ENCODE measurements at regions not wholly inside any gene's neighbourhood (a gene's known extent, or its start where the extent isn't known, plus 50 kb on each side); places are given as distances from the start of the nearest gene placed in this dataset.

GRCh38 chr5:82419559-82420332 lies 141.6 kb upstream of the RPS23 start:
- peaks cover 0 to 9% (median 1%) of the 10 kb centered on the region in 4 experiments; a peak in 2 of 7 replicates for H3K4me1 ChIP-seq (replicated peaks in 1 of 4; ENCODE audit: control insufficient read depth in 3 of 4, insufficient read depth in 4 of 4, low read length in 3 of 4)
- H3K4me2 ChIP-seq (ENCODE audit: insufficient read depth in 1 of 2, low read depth in 2 of 2, low read length in 2 of 2), result 0 out of 4 replicates have a peak overlapping the region, but pooled peaks of 1 of the 2 experiments have one; percentile 23
- no peak overlapping the region for H3K23ac ChIP-seq (ENCODE audit: insufficient read length)
- no peaks in the 10 kb centered on the region for H4K20me1 ChIP-seq (replicated peaks in 1 of 2; ENCODE audit: control insufficient read depth in 1 of 2, insufficient read depth in 2 of 2, low read length in 2 of 2)
- no peaks in the 10 kb centered on the region for H3K23me2 ChIP-seq (ENCODE audit: low read depth, low read length)
- no peaks in the 10 kb centered on the region for H3K79me1 ChIP-seq (ENCODE audit: low read depth, low read length)
- H4K8ac ChIP-seq (ENCODE audit: extremely low read depth, insufficient read depth, low read length), result no peak overlapping the region
- FAIRE-seq (no peak), DNase-seq (ENCODE audit: low read depth in 1 of 2, low spot score in 2 of 2) (no peak)
- no peaks in the 10 kb centered on the region for H3K9me3 ChIP-seq (ENCODE audit: insufficient read depth in 2 of 2, low read depth in 1 of 2, low read length in 1 of 2)
- no peak overlapping the region for H4K91ac ChIP-seq (replicated peaks; ENCODE audit: insufficient read length, low read length)
- H2BK120ac ChIP-seq (replicated peaks; ENCODE audit: low read depth, low read length), result no peak overlapping the region
- no peak overlapping the region for H3K4ac ChIP-seq (replicated peaks; ENCODE audit: insufficient read length, low read depth, low read length)
- ChIA-PET POLR2A (ENCODE audit: partially characterized antibody) (no interaction called here), CTCF (ENCODE audit: partially characterized antibody) (interaction anchor here (0.5 to 0.9 kb wide), 2 partner anchors 72 to 270 kb away, joined by 3 to 5 read pairs; no protein-coding TSS in a partner anchor)
- no peak overlapping the region for H3K9ac ChIP-seq (replicated peaks in 1 of 4; ENCODE audit: extremely low read depth in 1 of 4, low read depth in 3 of 4, low read length in 3 of 4)
- H3K36me3 ChIP-seq (ENCODE audit: control insufficient read depth in 2 of 4, insufficient read depth in 4 of 4, low read length in 3 of 4), result no peaks in the 10 kb centered on the region
- no peak overlapping the region for H3K27ac ChIP-seq (ENCODE audit: low read depth, low read length)
- no peaks in the 10 kb centered on the region for H3K27me3 ChIP-seq (replicated peaks in 1 of 4; ENCODE audit: control insufficient read depth in 3 of 4, extremely low read depth in 1 of 4, insufficient read depth in 3 of 4, low read length in 3 of 4)
- H2BK15ac ChIP-seq (ENCODE audit: low read length), result no peak overlapping the region
- no peak overlapping the region for H2BK12ac ChIP-seq (ENCODE audit: low read depth, low read length)
- H4K5ac ChIP-seq (ENCODE audit: insufficient read length, low read depth, low read length), result no peak overlapping the region
- no peaks in the 10 kb centered on the region for H3K79me2 ChIP-seq (ENCODE audit: control insufficient read depth in 1 of 2, insufficient read depth in 2 of 2, low read length in 2 of 2)
- TF ChIP-seq MAX (IDR thresholded peaks at IDR 0.05) (peak; percentile 23; the same call in 1 of the 2 replicates), E2F6 (IDR thresholded peaks at IDR 0.05) (peak; percentile 53), CBX8 (IDR thresholded peaks at IDR 0.05; ENCODE audit: borderline replicate concordance, low read depth, low read length) (no peak)
- no peak overlapping the region for H2AK5ac ChIP-seq (ENCODE audit: low read depth, low read length)
- no peak overlapping the region for H3K56ac ChIP-seq (replicated peaks; ENCODE audit: insufficient read length, low read depth, low read length)
- WGBS, 2 experiments (ENCODE audit: extremely low coverage in 1 of 2, insufficient coverage in 1 of 2, insufficient read length in 1 of 2, insufficient replicate concordance in 2 of 2, low coverage in 1 of 2, low lambda C conversion rate in 2 of 2, missing lambda C conversion rate in 1 of 2), result 54% methylated on average over 6 of the region's 6 CpGs; no CpG with 5 or more reads in 1 of the 2 experiments
- no peak overlapping the region for H3K18ac ChIP-seq (ENCODE audit: extremely low read depth, low read length)
- no peak overlapping the region for H3K4me3 ChIP-seq (ENCODE audit: extremely low read depth in 1 of 4, insufficient read depth in 2 of 4, low read depth in 3 of 4, low read length in 4 of 4)
- H2BK20ac ChIP-seq (ENCODE audit: low read length), result no peak overlapping the region
- H2AFZ ChIP-seq (ENCODE audit: low read length), result peak overlapping the region; percentile 11; the same call in 1 of the 2 replicates
- no peak overlapping the region for H2BK5ac ChIP-seq (ENCODE audit: low read depth, low read length)
- no peak overlapping the region for H3K14ac ChIP-seq (ENCODE audit: insufficient read length)

All from H1 (cell line).